GM12878 (cell line): ENCODE measurements at regions not wholly inside any gene's neighbourhood (a gene's known extent, or its start where the extent isn't known, plus 50 kb on each side); places are given as distances from the start of the nearest gene placed in this dataset.
"Not testable (repeated sequence)": the region's sequence is repeated elsewhere in the genome, so short reads cannot be mapped to it uniquely, and the experiment has no call there.

ENCODE experiments used
- CTCF ChIP-seq, 3 experiments: IDR thresholded peaks in 2 of 3; conservative IDR thresholded peaks in 1 of 3; 2 replicates each; pipeline ENCODE4 v1.5.1; 2011; ENCODE audit warnings: low read depth in 3 of 3, low read length in 3 of 3, mild to moderate bottlenecking in 3 of 3, control low read depth in 2 of 3, moderate library complexity in 2 of 3, inconsistent platforms in 1 of 3, mixed read lengths in 1 of 3; ENCODE audit not compliant: control insufficient read depth in 2 of 3, insufficient read depth in 1 of 3; ENCODE audit errors: extremely low read depth in 1 of 3
- EZH2 ChIP-seq: IDR thresholded peaks from 2 replicates; pipeline ENCODE4 v1.6.1; 2012; ENCODE audit warnings: low read depth, mild to moderate bottlenecking, control low read depth, inconsistent platforms, low read length, borderline replicate concordance; ENCODE audit not compliant: control insufficient read depth
- FOS ChIP-seq: IDR thresholded peaks from 3 replicates; pipeline ENCODE4 v1.6.1; 2011; ENCODE audit warnings: borderline replicate concordance; ENCODE audit not compliant: insufficient read length; ENCODE audit errors: extremely low read depth
- KDM1A ChIP-seq: fragments of 200-600 bp; sonication (generic); IDR thresholded peaks from 2 replicates; pipeline ENCODE4 v1.6.1; 2016; ENCODE audit warnings: borderline replicate concordance
- MYC ChIP-seq: IDR thresholded peaks from 2 replicates; pipeline ENCODE4 v1.6.1; 2011; ENCODE audit warnings: mild to moderate bottlenecking, low read length, moderate library complexity, inconsistent platforms; ENCODE audit not compliant: insufficient read depth, insufficient replicate concordance, insufficient read length, severe bottlenecking
- NFXL1 ChIP-seq: fragments of 450-650 bp; IDR thresholded peaks from 2 replicates; pipeline ENCODE4 v1.6.1; 2017; ENCODE audit warnings: antibody characterized with exemption, mild to moderate bottlenecking, borderline replicate concordance
- PBX3 ChIP-seq: IDR thresholded peaks from 2 replicates; pipeline ENCODE4 v1.6.1; 2011; ENCODE audit warnings: mild to moderate bottlenecking, low read depth, low read length, moderate library complexity; ENCODE audit not compliant: insufficient replicate concordance
- SIX5 ChIP-seq: IDR thresholded peaks from 2 replicates; pipeline ENCODE4 v1.6.1; 2011; ENCODE audit warnings: mild to moderate bottlenecking, low read depth, low read length, moderate library complexity; ENCODE audit not compliant: severe bottlenecking
- YY1 ChIP-seq: IDR thresholded peaks from 2 replicates; pipeline ENCODE4 v1.6.1; 2011; ENCODE audit warnings: low read depth, mild to moderate bottlenecking, low read length

GRCh38 chr2:87365038-87365437 is 343.4 kb upstream of the PLGLB1 start:
- TF ChIP-seq CTCF (IDR thresholded peaks at IDR 0.05 in 2 of 3, conservative IDR thresholded peaks at IDR 0.05 in 1 of 3; ENCODE audit: control insufficient read depth in 2 of 3, extremely low read depth in 1 of 3, insufficient read depth in 1 of 3, low read depth in 3 of 3, low read length in 3 of 3); PBX3; FOS; EZH2; MYC; SIX5; NFXL1; YY1; KDM1A: not testable (repeated sequence)
